NCI-H524 (cell line): ENCODE measurements at regions not wholly inside any gene's neighbourhood (a gene's known extent, or its start where the extent isn't known, plus 50 kb on each side); places are given as distances from the start of the nearest gene placed in this dataset.

Experiments used
- DNase-seq, 2 experiments: peaks; one replicate each; lab custom pipeline; 2025; lab: John Stamatoyannopoulos, UW

GRCh38 chr5:93884254-93884653 is 142.9 kb upstream of the POU5F2 start:
- no peak for DNase-seq

DNA sequence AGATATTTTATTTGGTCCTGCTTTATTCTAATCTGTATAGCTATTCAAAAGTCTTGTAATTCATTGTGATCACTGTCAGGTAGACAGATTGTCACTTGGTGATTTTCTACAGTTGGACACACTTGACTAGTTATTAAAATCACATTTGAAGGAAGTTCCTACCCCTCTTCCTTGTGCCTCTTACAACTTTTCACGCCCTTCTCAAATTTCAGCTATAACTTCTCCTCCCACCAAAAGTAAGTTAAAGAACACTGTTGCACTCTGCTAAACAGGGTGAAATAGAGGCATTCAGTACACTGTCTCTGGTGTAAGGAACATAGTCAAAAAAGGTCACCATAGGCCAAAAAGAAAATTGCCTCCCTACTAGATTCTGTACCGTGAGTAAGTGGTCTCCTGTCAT is 142.1 kb upstream of the POU5F2 start:
- DNase-seq: peak in 1 of 2 experiments; percentile 51

GRCh38 chr5:93875693-93876092 is 134.3 kb upstream of the POU5F2 start:
- no peak for DNase-seq

GRCh38 chr5:93874491-93874890 is 133.1 kb upstream of the POU5F2 start:
- no peak for DNase-seq

- DNase-seq: no peak
These were observed 132.7 kb upstream of the POU5F2 start for GRCh38 chr5:93874080-93874479.

DNA sequence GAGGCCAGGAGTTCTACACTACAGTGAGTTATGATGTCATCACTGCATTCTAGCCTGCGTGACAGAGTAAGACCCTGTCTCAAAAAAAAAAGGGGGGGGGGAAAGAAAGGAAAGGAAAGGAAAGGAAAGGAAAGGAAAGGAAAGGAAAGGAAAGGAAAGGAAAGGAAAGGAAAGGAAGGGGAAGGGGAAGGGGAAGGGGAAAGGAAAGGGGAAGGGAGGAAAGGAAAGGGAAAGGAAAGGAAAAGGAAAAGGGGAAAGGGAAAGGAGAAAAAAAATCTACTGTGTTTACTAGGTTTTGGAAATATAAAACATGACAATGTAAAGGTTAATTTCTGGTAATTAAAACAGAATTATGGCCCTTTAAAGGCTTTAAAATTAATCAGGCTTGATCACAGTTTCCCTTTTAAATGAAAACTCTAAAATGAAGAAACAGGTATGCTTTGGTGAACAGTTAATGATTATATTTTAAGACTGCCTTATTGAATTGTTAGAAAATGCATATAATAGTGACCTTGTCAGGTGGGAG is 131.9 kb upstream of the POU5F2 start:
- no peak for DNase-seq

DNA sequence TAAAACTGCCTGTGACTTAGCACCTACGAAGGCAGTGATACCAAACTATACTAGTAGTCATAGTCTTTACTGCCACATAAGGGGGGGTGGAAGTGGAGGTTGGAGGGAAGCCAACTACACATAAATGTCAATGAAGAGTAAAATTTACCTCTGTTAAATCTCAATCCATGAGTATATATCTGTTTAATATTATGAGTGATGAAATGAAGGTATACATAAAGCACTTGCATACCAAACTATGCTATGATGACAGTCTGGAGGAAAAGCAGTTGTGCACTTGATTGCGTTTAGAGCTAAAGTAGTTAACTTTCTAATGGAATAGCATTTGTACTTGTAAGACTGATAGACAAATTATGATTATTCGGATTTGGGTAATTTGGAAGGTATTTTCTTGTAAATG is 129.2 kb upstream of the POU5F2 start:
- no peak for DNase-seq

- no peak for DNase-seq
These were observed 127.5 kb upstream of the POU5F2 start for GRCh38 chr5:93868851-93869250.

GRCh38 chr5:93850311-93850710 is 108.9 kb upstream of the POU5F2 start:
- DNase-seq: peak in 1 of 2 experiments; percentile 3

- no peak for DNase-seq
These were observed 104.0 kb upstream of the POU5F2 start for GRCh38 chr5:93845376-93845775.

GRCh38 chr5:93831449-93831848 is 90.0 kb upstream of the POU5F2 start:
- no peak for DNase-seq

- no peak for DNase-seq
These were observed 89.5 kb upstream of the POU5F2 start for GRCh38 chr5:93830893-93831292.

DNA sequence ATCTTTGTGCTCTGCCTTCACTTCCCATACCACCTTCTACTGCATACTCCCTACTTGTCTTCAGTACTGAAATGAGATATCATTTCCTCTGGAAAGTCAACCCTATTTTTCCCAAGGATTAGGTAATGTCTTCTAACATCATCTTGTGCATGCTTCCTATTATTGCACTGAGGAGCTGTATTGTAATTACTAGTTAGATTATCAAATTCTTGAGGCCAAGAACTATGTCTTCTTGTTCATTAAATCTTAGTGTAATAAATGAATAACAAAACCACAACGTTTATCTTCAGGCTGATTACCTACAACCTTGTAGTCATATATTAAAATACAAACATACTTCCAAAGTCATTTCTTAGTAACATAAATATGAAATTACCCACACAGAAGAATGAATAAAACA is 87.9 kb upstream of the POU5F2 start:
- DNase-seq: no peak

- no peak for DNase-seq
These were observed 80.6 kb upstream of the POU5F2 start for GRCh38 chr5:93821891-93822415.

DNA sequence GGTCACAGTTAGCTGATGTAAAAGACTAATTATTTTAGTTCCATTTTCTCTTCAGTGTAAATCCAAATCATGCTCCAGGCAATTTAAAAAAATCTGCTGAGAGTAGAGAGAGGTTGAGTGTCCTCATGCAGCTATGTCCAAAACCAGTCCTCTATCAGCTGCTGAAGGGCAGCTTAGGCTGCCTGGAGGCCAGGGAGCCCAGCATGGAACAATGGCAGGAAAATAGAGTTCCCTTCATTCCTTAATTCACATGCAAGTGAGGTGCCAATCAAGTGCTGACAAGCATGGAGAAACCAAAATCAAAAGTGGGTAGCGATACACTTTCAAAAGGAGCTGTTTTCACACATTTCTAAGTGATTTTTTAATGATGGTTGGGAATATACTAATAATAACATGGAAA is 78.3 kb upstream of the POU5F2 start:
- DNase-seq: no peak

- DNase-seq: no peak
These were observed 69.4 kb upstream of the POU5F2 start for GRCh38 chr5:93810780-93811179.

DNA sequence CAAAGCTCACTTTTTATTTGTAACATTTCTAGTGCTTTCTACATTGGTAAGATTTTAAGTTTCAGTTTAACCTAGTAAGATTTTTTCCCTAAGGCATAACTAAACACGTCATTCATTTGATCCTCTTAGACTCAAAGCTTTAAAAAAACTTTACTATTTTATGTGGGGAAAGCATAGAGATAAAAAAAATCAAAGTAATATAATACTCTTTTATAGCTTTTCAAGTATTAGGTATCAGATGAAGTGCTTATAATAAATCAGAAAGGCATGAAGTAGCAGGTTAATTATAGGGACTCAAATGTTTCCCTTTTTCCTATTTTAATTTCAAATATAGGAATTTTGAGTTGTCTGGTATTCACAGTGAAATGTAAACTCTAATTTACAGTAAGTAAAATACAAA is 68.0 kb upstream of the POU5F2 start:
- DNase-seq: no peak

GRCh38 chr5:93807846-93808245 is 66.4 kb upstream of the POU5F2 start:
- no peak for DNase-seq

GRCh38 chr5:93805616-93806379 is 64.4 kb upstream of the POU5F2 start:
- peak; percentile 3 to 42 for DNase-seq

DNA sequence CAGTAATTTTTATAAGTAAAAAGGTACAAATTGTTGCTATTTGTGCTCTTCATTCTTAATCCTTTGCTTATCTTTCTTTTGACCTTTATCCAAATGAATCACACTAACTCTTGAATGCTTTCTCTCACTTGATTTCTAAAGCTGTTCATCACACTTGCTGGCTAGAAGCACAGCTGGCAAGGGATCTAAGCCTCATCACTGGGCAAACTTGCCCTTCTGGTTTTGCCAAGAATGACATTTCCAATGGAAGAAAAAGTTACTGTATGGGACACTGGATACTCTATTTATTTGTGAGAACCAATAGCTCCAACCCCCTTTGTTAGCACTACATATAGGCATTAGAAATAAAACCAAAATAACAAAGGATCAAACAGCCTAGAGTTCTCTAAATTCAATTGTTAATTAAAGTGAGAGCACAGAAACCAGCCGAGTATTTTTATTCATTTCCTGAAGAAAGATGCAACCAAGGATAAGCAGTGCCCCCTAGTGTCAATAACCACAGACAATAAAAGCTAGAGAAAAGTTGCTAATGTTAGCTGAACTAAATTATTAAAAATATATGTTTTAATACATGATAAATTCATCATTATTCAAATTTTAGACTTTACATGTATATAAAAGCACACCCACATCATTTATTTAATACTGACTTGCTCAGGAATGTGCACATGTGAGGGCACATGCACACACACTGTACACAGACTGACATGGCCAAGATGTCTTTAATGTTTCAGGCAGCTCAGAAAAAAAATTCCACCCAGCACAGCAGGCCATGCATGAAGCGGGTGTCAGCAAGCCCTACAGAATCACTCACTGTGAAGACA is 59.8 kb upstream of the POU5F2 start:
- peak; percentile 23 to 67 for DNase-seq

DNA sequence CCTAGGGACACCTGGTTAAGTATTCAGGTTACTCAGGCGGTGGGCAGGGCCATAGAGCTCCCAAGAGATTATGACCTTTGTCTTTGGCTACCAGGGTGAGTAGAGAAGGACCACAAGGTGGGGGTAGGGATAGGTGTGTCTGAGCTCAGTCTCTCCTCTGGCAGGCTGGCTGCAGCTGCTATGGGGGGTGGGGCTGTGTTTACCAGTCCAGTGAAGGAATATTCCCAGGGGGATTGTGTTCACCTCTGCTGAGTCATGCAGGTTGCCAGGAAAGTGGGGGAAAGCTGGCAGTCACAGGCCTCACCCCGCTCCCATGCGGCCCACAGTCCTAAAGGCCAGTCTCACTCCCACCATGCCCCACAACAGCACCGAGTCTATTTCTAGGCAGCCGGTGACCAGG is 53.6 kb upstream of the POU5F2 start:
- no peak for DNase-seq

- no peak for DNase-seq
These were observed 51.9 kb upstream of the POU5F2 start for GRCh38 chr5:93793159-93793781.
